ENCODE measurements at regions not wholly inside any gene's neighbourhood (a gene's known extent, or its start where the extent isn't known, plus 50 kb on each side); places are given as distances from the start of the nearest gene placed in this dataset.

- TF ChIP-seq CTCF (conservative IDR thresholded peaks at IDR 0.05; ENCODE audit: low read depth in 2 of 2) (no peak), ZNF114 (CRISPR knock-in tag; IDR thresholded peaks at IDR 0.05) (no peak), EZH2phosphoT487 (IDR thresholded peaks at IDR 0.05; ENCODE audit: unreplicated experiment) (no peak), EZH2 (IDR thresholded peaks at IDR 0.05; ENCODE audit: low read depth, unreplicated experiment) (no peak), POLR2AphosphoS5 (IDR thresholded peaks at IDR 0.05; ENCODE audit: low read depth) (no peak), REST (IDR thresholded peaks at IDR 0.05; ENCODE audit: unreplicated experiment) (no peak), CREB1 (CRISPR knock-in tag; IDR thresholded peaks at IDR 0.05; ENCODE audit: low read depth) (no peak), NANOG (IDR thresholded peaks at IDR 0.05; ENCODE audit: borderline replicate concordance) (no peak), JUNB (IDR thresholded peaks at IDR 0.05; ENCODE audit: unreplicated experiment) (no peak)
Observed at GRCh38 chr15:95996494-95996893, 334.0 kb upstream of the NR2F2 start.
